Cardiac fibroblast (primary cell): ENCODE measurements at regions not wholly inside any gene's neighbourhood (a gene's known extent, or its start where the extent isn't known, plus 50 kb on each side); places are given as distances from the start of the nearest gene placed in this dataset.

ENCODE experiments used
- DNase-seq, 2 donors: peaks; one replicate each; pipeline versions ENCODE4 v3.0.0 to v3.0.0-alpha.2; 2010; ENCODE audit warnings: low read depth in 2 of 2
- H3K4me3 ChIP-seq, 2 donors: replicated peaks in 1 of 2; 1 replicate in 1 of 2; 2 replicates in 1 of 2; pipeline ENCODE4 v1.5.1; 2011; ENCODE audit warnings: low read depth in 2 of 2, low read length in 2 of 2, mild to moderate bottlenecking in 2 of 2, moderate library complexity in 1 of 2
- TF ChIP-seq, protein P1 (sequence below): IDR thresholded peaks from one replicate; pipeline ENCODE4 v1.5.1; 2011; ENCODE audit warnings: low read depth, mild to moderate bottlenecking, low read length, inconsistent platforms

DNA sequence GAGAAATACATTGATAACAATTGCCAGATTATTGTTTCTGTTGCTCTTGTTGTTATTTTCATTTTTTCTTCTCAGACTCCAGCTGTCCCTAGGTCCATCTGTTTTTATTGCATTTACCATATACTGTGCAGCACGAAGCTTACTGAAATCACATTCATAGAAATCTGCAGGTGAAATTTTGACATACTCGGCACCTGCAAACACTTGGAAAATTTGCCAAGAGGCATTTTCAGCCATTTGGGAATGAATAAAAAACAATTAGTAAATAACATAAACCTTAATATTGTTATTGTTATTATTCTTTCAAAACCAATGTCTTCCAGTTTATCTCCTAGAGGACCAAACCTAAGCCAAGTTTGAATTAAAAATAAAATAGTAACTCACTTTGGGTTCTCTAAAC lies 2357.2 kb downstream of the LRRC4C start:
- TF ChIP-seq, protein P1, sequence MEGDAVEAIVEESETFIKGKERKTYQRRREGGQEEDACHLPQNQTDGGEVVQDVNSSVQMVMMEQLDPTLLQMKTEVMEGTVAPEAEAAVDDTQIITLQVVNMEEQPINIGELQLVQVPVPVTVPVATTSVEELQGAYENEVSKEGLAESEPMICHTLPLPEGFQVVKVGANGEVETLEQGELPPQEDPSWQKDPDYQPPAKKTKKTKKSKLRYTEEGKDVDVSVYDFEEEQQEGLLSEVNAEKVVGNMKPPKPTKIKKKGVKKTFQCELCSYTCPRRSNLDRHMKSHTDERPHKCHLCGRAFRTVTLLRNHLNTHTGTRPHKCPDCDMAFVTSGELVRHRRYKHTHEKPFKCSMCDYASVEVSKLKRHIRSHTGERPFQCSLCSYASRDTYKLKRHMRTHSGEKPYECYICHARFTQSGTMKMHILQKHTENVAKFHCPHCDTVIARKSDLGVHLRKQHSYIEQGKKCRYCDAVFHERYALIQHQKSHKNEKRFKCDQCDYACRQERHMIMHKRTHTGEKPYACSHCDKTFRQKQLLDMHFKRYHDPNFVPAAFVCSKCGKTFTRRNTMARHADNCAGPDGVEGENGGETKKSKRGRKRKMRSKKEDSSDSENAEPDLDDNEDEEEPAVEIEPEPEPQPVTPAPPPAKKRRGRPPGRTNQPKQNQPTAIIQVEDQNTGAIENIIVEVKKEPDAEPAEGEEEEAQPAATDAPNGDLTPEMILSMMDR, result no peak
- H3K4me3 ChIP-seq, result no peak overlapping the region
- DNase-seq, result no peak

- TF ChIP-seq, protein P1, result no peak
- H3K4me3 ChIP-seq, result no peak overlapping the region
- no peak for DNase-seq
These were observed 2381.0 kb downstream of the LRRC4C start for GRCh38 chr11:39078465-39078864.

- DNase-seq, result no peak
- no peak overlapping the region for H3K4me3 ChIP-seq
- TF ChIP-seq, protein P1, result no peak
These were observed 2421.8 kb downstream of the LRRC4C start for GRCh38 chr11:39037611-39038010.

DNA sequence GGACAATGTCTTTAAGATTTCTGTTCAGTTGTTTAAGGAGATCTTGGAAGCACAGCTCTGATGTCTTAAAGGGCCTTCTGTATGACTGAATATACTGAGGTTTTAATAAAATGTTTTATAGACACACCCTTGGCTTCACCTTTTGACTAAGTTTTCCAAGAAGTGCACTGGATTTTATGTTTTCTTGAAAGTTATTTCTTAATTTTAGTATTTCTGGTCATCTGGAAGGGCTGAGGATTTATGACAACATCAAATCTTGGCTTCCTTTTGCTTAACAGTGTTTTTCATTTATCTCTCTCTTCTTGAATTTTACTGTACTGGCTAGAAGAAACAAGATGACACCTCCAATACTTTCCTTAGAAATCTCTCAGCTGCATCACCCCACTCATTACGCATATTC lies 2423.4 kb downstream of the LRRC4C start:
- H3K4me3 ChIP-seq, result no peak overlapping the region
- no peak for DNase-seq
- TF ChIP-seq, protein P1, result no peak

DNA sequence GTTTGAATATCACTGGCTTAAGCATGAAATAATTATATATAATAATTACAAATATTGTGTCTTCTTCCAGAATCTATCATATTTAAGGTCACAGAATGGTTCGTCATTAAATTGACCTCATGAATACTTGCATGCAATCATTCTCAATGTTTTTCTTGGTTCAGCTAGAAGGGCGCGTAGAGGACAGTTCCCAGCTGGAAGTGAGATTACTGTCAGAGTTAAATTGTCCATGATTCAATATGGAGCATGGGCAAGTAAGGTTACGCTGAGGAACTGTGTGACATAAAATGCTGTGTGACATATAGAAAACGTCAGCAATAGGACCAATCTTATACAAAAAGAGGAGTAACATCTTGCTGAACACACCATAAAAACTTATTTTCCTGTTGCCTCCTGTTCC lies 2423.5 kb upstream of the RAG2 start:
- TF ChIP-seq, protein P1, result no peak
- DNase-seq, result no peak
- H3K4me3 ChIP-seq, result no peak overlapping the region

DNA sequence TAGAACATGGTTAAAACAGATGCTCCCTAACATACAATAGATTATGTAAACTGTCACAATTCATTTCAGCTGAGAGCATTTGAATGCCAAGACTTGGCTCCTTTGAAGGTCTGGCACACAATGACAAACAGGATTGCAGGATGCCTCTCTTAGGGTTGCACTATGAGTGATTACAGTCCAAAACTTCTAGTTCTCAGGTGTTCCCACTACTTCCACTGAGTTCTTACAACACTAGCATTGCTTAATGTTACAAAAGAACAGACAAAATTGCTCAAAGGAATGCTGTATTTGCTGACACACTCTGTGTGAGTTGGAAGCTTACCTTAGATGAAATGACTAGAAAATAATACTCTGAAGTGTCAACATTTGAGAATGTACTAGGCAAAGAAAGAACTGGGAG lies 2413.8 kb upstream of the RAG2 start:
- TF ChIP-seq, protein P1, result no peak
- H3K4me3 ChIP-seq, result no peak overlapping the region
- DNase-seq, result peak in 1 of 2 donors; percentile 4

DNA sequence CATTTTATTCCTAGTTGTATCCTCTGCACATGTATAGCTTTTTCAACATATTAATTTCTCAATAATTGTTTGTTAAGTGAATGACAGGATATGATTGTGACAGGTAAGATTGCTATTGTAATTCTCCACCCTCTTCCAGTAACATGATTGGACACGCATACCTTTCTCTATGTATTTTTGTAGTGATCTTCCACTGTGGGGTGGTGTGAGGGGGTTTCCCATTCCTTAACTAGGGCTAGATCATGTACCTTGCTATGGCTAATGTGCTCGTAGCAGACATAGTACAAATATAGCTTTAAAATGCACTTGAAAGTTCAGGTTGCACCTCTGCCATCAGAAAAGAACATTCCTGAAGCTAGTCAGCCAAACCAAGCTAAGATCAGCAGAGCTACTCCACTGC lies 2392.8 kb upstream of the RAG2 start:
- no peak overlapping the region for H3K4me3 ChIP-seq
- DNase-seq, result no peak
- TF ChIP-seq, protein P1, result no peak
